H9 (cell line): ENCODE measurements at regions not wholly inside any gene's neighbourhood (a gene's known extent, or its start where the extent isn't known, plus 50 kb on each side); places are given as distances from the start of the nearest gene placed in this dataset.

Experiments
- DNase-seq: peaks from one replicate; pipeline ENCODE4 v3.0.0-alpha.2; 2017
- H2AFZ ChIP-seq: one replicate; pipeline ENCODE4 v1.6.1; 2013; ENCODE audit warnings: mild to moderate bottlenecking, low read length, control low read depth, moderate library complexity
- H2AK5ac ChIP-seq: 2 replicates; pipeline ENCODE4 v1.6.1; 2013; ENCODE audit warnings: low read length, control low read depth, mixed read lengths; ENCODE audit not compliant: insufficient read length
- H2BK120ac ChIP-seq: one replicate; pipeline ENCODE4 v1.6.1; 2013; ENCODE audit warnings: low read depth, mild to moderate bottlenecking, low read length, control low read depth, inconsistent platforms; ENCODE audit not compliant: poor library complexity, severe bottlenecking
- H2BK12ac ChIP-seq: 2 replicates; pipeline ENCODE4 v1.6.1; 2013; ENCODE audit warnings: low read length, control low read depth, mixed read lengths, low read depth; ENCODE audit not compliant: insufficient read length
- H2BK15ac ChIP-seq: 2 replicates; pipeline ENCODE4 v1.6.1; 2013; ENCODE audit warnings: low read depth, low read length, control low read depth
- H2BK20ac ChIP-seq: one replicate; pipeline ENCODE4 v1.6.1; 2013; ENCODE audit warnings: low read depth, mild to moderate bottlenecking, low read length, control low read depth, inconsistent platforms; ENCODE audit not compliant: poor library complexity, severe bottlenecking
- H2BK5ac ChIP-seq: 2 replicates; pipeline ENCODE4 v1.6.1; 2013; ENCODE audit warnings: low read length, control low read depth, mixed read lengths; ENCODE audit not compliant: insufficient read length
- H3K14ac ChIP-seq: 2 replicates; pipeline ENCODE4 v1.6.1; 2013; ENCODE audit warnings: low read length, control low read depth; ENCODE audit not compliant: insufficient read depth
- H3K18ac ChIP-seq: 2 replicates; pipeline ENCODE4 v1.6.1; 2013; ENCODE audit warnings: low read depth, mild to moderate bottlenecking, mixed read lengths, low read length, control low read depth; ENCODE audit not compliant: insufficient read length
- H3K23ac ChIP-seq: 2 replicates; pipeline ENCODE4 v1.6.1; 2013; ENCODE audit warnings: low read length, control low read depth, mixed read lengths, low read depth; ENCODE audit not compliant: insufficient read length
- H3K23me2 ChIP-seq: 2 replicates; pipeline ENCODE4 v1.6.1; 2013; ENCODE audit warnings: low read depth, mild to moderate bottlenecking, mixed read lengths, low read length, control low read depth; ENCODE audit not compliant: insufficient read length, poor library complexity, severe bottlenecking
- H3K27ac ChIP-seq: 2 replicates; pipeline ENCODE4 v1.5.1; 2013; ENCODE audit warnings: low read length, control low read depth, mixed read lengths, low read depth; ENCODE audit not compliant: insufficient read length
- H3K27me3 ChIP-seq: 2 replicates; pipeline ENCODE4 v1.6.1; 2013; ENCODE audit warnings: low read length, control low read depth, inconsistent platforms; ENCODE audit not compliant: insufficient read depth
- H3K4ac ChIP-seq: 2 replicates; pipeline ENCODE4 v1.6.1; 2013; ENCODE audit warnings: low read depth, mild to moderate bottlenecking, control low read depth, inconsistent platforms, low read length, moderate library complexity
- H3K4me1 ChIP-seq: 2 replicates; pipeline ENCODE4 v1.6.1; 2013; ENCODE audit warnings: low read length, control low read depth, inconsistent platforms; ENCODE audit not compliant: insufficient read depth
- H3K4me2 ChIP-seq: 2 replicates; pipeline ENCODE4 v1.6.1; 2013; ENCODE audit warnings: low read length, control low read depth, mixed read lengths; ENCODE audit not compliant: insufficient read length, insufficient read depth
- H3K56ac ChIP-seq: 2 replicates; pipeline ENCODE4 v1.6.1; 2013; ENCODE audit warnings: low read depth, mild to moderate bottlenecking, mixed read lengths, low read length, control low read depth; ENCODE audit not compliant: insufficient read length
- H3K79me1 ChIP-seq: 2 replicates; pipeline ENCODE4 v1.6.1; 2013; ENCODE audit warnings: low read depth, mild to moderate bottlenecking, moderate library complexity, low read length, control low read depth, inconsistent platforms; ENCODE audit not compliant: insufficient read depth, poor library complexity, severe bottlenecking
- H3K79me2 ChIP-seq: 2 replicates; pipeline ENCODE4 v1.6.1; 2013; ENCODE audit warnings: low read length, control low read depth, inconsistent platforms; ENCODE audit not compliant: insufficient read depth
- H3K9ac ChIP-seq: 2 replicates; pipeline ENCODE4 v1.6.1; 2013; ENCODE audit warnings: low read length, control low read depth, mixed read lengths; ENCODE audit not compliant: insufficient read length; ENCODE audit errors: extremely low read depth
- H3K9me3 ChIP-seq: one replicate; pipeline ENCODE4 v1.6.1; 2013; ENCODE audit warnings: low read depth, low read length, inconsistent platforms; ENCODE audit not compliant: control insufficient read depth
- H3T11ph ChIP-seq: one replicate; pipeline ENCODE4 v1.6.1; 2013; ENCODE audit warnings: mild to moderate bottlenecking, low read length, control low read depth, inconsistent platforms
- H4K20me1 ChIP-seq: one replicate; pipeline ENCODE4 v1.6.1; 2013; ENCODE audit not compliant: control insufficient read depth, insufficient read length, insufficient read depth
- H4K5ac ChIP-seq: 2 replicates; pipeline ENCODE4 v1.6.1; 2013; ENCODE audit warnings: low read depth, mild to moderate bottlenecking, mixed read lengths, low read length, control low read depth; ENCODE audit not compliant: insufficient read length
- H4K8ac ChIP-seq: replicated peaks from 2 replicates; pipeline ENCODE4 v1.6.1; 2013; ENCODE audit warnings: low read length, control low read depth, mixed read lengths, low read depth; ENCODE audit not compliant: insufficient read length
- H4K91ac ChIP-seq: 2 replicates; pipeline ENCODE4 v1.6.1; 2013; ENCODE audit warnings: low read depth, mild to moderate bottlenecking, moderate library complexity, mixed read lengths, low read length, control low read depth; ENCODE audit not compliant: insufficient read length
- H3K27ac Mint-ChIP-seq, 3 experiments: 2 replicates in 2 of 3; 3 replicates in 1 of 3; pipeline ENCODE4 v1.8.0; 2020 to 2021; ENCODE audit warnings: mixed read lengths in 3 of 3, mild to moderate bottlenecking in 1 of 3, moderate library complexity in 1 of 3
- H3K27me3 Mint-ChIP-seq: 2 replicates; pipeline ENCODE4 v1.8.0; 2021; ENCODE audit warnings: low read depth, mild to moderate bottlenecking, moderate library complexity, mixed read lengths
- H3K36me3 Mint-ChIP-seq, 3 experiments: 2 replicates in 2 of 3; 3 replicates in 1 of 3; pipeline ENCODE4 v1.8.0; 2020 to 2021; ENCODE audit warnings: low read depth in 3 of 3, mixed read lengths in 3 of 3; ENCODE audit not compliant: insufficient read depth in 1 of 3
- H3K4me1 Mint-ChIP-seq, 2 experiments: 2 replicates each; pipeline ENCODE4 v1.8.0; 2020; ENCODE audit warnings: mixed read lengths in 2 of 2
- H3K4me3 Mint-ChIP-seq, 2 experiments: 2 replicates in 1 of 2; 3 replicates in 1 of 2; pipeline ENCODE4 v1.8.0; 2020 to 2021; ENCODE audit warnings: mild to moderate bottlenecking in 2 of 2, mixed read lengths in 2 of 2, moderate library complexity in 1 of 2
- H3K9me3 Mint-ChIP-seq, 2 experiments: 2 replicates in 1 of 2; 3 replicates in 1 of 2; pipeline ENCODE4 v1.8.0; 2020; ENCODE audit warnings: mild to moderate bottlenecking in 2 of 2, mixed read lengths in 2 of 2, moderate library complexity in 1 of 2
- CTCF ChIP-seq: fragments of 200-600 bp; sonication (generic); conservative IDR thresholded peaks from 3 replicates; pipeline ENCODE4 v1.8.0; 2021; ENCODE audit warnings: antibody characterized with exemption, mild to moderate bottlenecking
- WGBS: extraction: QIAGEN DNeasy Blood & Tissue Kit; methylation state at CpG from one replicate; pipeline ENCODE4 v1.1.7; 2013; ENCODE audit warnings: missing lambda C conversion rate, low lambda C conversion rate, mixed read lengths; ENCODE audit not compliant: insufficient read length; ENCODE audit errors: extremely low coverage; 5-methylcytosine and 5-hydroxymethylcytosine counted together

- Histone ChIP-seq H3T11ph (no peak overlapping the region), H3K4me1 (no peaks in the 10 kb centered on the region), H2AK5ac (no peak overlapping the region), H2BK120ac (no peak overlapping the region), H3K9me3 (no peaks in the 10 kb centered on the region), H3K14ac (no peak overlapping the region), H3K27ac (no peak overlapping the region), H4K5ac (no peak overlapping the region), H4K8ac (no peak overlapping the region), H3K79me2 (no peaks in the 10 kb centered on the region), H2AFZ (no peak overlapping the region), H3K56ac (no peak overlapping the region), H2BK15ac (no peak overlapping the region), H3K4ac (no peak overlapping the region), H3K9ac (no peak overlapping the region), H4K91ac (no peak overlapping the region), H3K4me2 (no peak overlapping the region), H3K18ac (no peak overlapping the region), H2BK12ac (no peak overlapping the region), H4K20me1 (no peaks in the 10 kb centered on the region), H3K79me1 (no peaks in the 10 kb centered on the region), H3K23ac (no peak overlapping the region), H2BK5ac (no peak overlapping the region), H2BK20ac (no peak overlapping the region), H3K23me2 (no peaks in the 10 kb centered on the region), H3K27me3 (no peaks in the 10 kb centered on the region)
- no peak for TF ChIP-seq CTCF
- no CpG with 5 or more reads among the region's 3 CpGs for WGBS
- H3K4me1 Mint-ChIP-seq: peaks cover 8 to 12% of the 10 kb centered on the region in 2 experiments
- peaks cover 0 to 10% of the 10 kb centered on the region in 2 experiments; a peak in 4 of 5 replicates for H3K9me3 Mint-ChIP-seq
- H3K27ac Mint-ChIP-seq: no peak overlapping the region
- H3K27me3 Mint-ChIP-seq: no peaks in the 10 kb centered on the region
- peaks cover 2 to 6% (median 4%) of the 10 kb centered on the region in 3 experiments; a peak in 6 of 7 replicates for H3K36me3 Mint-ChIP-seq
- no peak for DNase-seq
- no peak overlapping the region for H3K4me3 Mint-ChIP-seq
These were observed 468.8 kb upstream of the KIF2B start for GRCh38 chr17:53353919-53354351.
